H1 (cell line): ENCODE measurements at regions not wholly inside any gene's neighbourhood (a gene's known extent, or its start where the extent isn't known, plus 50 kb on each side); places are given as distances from the start of the nearest gene placed in this dataset.

Experiments used
- CHD1 ChIP-seq: IDR thresholded peaks from 2 replicates; pipeline ENCODE4 v1.6.1; 2012; ENCODE audit warnings: low read depth, low read length, improper control_type of control experiment
- JUND ChIP-seq: IDR thresholded peaks from 2 replicates; pipeline ENCODE4 v1.6.1; 2011; ENCODE audit warnings: mild to moderate bottlenecking, improper control_type of control experiment, low read length
- POU5F1 ChIP-seq: IDR thresholded peaks from 2 replicates; pipeline ENCODE4 v1.6.1; 2011; ENCODE audit warnings: low read depth, mild to moderate bottlenecking, low read length, moderate library complexity
- RBBP5 ChIP-seq: IDR thresholded peaks from 2 replicates; pipeline ENCODE4 v1.7.1; 2012; ENCODE audit warnings: low read depth, mild to moderate bottlenecking, inconsistent platforms, low read length, moderate library complexity, borderline replicate concordance
- SRF ChIP-seq: IDR thresholded peaks from 2 replicates; pipeline ENCODE4 v1.6.1; 2011; ENCODE audit warnings: mild to moderate bottlenecking, low read depth, low read length, moderate library complexity
- SUZ12 ChIP-seq: fragments of 200-600 bp; sonication (generic); IDR thresholded peaks from 2 replicates; pipeline ENCODE4 v1.6.1; 2012; ENCODE audit warnings: mild to moderate bottlenecking, inconsistent platforms, low read length, moderate library complexity, mixed read lengths
- TCF12 ChIP-seq: IDR thresholded peaks from 2 replicates; pipeline ENCODE4 v1.6.1; 2011; ENCODE audit warnings: low read depth, mild to moderate bottlenecking, low read length
- YY1 ChIP-seq: IDR thresholded peaks from 2 replicates; pipeline ENCODE4 v1.6.1; 2011; ENCODE audit warnings: low read depth, mild to moderate bottlenecking, low read length
- TF ChIP-seq, protein P1 (sequence below): IDR thresholded peaks from 2 replicates; pipeline ENCODE4 v1.6.1; 2011; ENCODE audit warnings: low read depth, mild to moderate bottlenecking, low read length; ENCODE audit not compliant: insufficient read depth

DNA sequence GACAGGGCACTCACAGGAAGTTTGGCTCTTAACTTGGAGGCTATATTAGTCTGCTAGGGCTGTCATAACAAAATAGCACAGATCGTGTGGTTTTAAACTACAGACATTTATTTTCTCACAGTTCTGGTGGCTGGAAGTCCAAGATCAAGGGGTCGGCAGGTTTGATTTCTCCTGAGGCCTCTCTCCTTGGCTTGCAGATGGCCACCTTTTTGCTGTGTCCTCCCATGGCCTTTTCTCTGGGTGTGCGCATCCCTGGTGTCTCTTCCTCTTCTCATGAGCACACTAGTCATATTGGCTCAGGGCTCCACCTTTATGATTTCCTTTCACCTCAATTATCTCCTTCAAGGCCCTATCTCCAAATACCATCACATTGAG, 69.3 kb downstream of the FOXB1 start (continued):
- TF ChIP-seq YY1 (no peak), RBBP5 (no peak), POU5F1 (no peak), TCF12 (no peak), SUZ12 (no peak), JUND (no peak), CHD1 (no peak), SRF (no peak)
- TF ChIP-seq, protein P1, sequence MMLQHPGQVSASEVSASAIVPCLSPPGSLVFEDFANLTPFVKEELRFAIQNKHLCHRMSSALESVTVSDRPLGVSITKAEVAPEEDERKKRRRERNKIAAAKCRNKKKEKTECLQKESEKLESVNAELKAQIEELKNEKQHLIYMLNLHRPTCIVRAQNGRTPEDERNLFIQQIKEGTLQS = no peak
